Ectodermal cell (in vitro differentiated cells): ENCODE measurements at regions not wholly inside any gene's neighbourhood (a gene's known extent, or its start where the extent isn't known, plus 50 kb on each side); places are given as distances from the start of the nearest gene placed in this dataset.

Experiments
- H3K27ac ChIP-seq: 2 replicates; pipeline ENCODE4 v1.7.0; 2013; ENCODE audit warnings: mild to moderate bottlenecking, low read depth, low read length; ENCODE audit not compliant: insufficient read depth, poor library complexity, severe bottlenecking
- H3K27me3 ChIP-seq: 2 replicates; pipeline ENCODE4 v1.7.0; 2013; ENCODE audit warnings: mild to moderate bottlenecking, low read length; ENCODE audit not compliant: insufficient read depth, control insufficient read depth, poor library complexity, severe bottlenecking
- H3K36me3 ChIP-seq: one replicate; pipeline ENCODE4 v1.7.0; 2013; ENCODE audit warnings: low read length; ENCODE audit not compliant: control insufficient read depth, insufficient read depth
- H3K4me1 ChIP-seq: one replicate; pipeline ENCODE4 v1.7.0; 2013; ENCODE audit warnings: low read length; ENCODE audit not compliant: control insufficient read depth, insufficient read depth
- H3K4me3 ChIP-seq: 2 replicates; pipeline ENCODE4 v1.7.0; 2013; ENCODE audit warnings: low read depth, low read length, control low read depth; ENCODE audit not compliant: insufficient read depth
- H3K9me3 ChIP-seq: 2 replicates; pipeline ENCODE4 v1.7.0; 2013; ENCODE audit warnings: mild to moderate bottlenecking, low read length, moderate library complexity; ENCODE audit not compliant: control insufficient read depth
- WGBS, 2 experiments: methylation state at CpG; one replicate each; pipeline ENCODE4 v1.1.7; 2013; ENCODE audit warnings: missing lambda C conversion rate in 2 of 2; 5-methylcytosine and 5-hydroxymethylcytosine counted together

DNA sequence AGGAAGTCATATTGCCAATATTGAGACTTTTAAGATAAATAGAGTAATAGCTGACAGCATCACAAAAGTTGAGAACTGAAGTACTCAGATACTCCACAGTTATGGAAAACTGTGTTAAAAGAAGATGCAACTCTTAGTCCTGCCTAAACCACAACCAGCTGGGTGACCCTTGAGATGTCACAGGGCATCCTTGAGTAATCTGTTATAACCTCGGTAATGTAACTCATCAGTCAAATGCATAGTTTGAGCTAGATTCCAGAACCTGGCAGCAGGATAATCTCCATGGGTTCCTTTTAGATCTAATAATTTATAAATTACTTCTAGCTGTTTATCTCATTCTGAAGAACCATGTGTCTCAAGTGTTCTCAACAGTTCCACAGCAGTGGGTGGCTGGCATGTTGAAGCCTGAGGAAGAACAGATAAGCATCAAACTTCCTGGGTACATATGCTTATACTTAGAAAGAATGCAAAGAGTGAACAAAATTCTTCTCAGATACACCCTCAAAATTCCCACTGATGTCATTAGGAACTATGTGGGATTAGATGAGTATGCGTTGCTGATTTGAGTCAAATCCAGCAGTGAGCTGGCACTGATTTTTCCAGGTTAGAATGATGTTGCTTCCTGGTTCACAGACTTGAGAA is 304.1 kb upstream of the ERBB4 start:
- 97 to 100% methylated on average over 2 of the region's 2 CpGs for WGBS, 2 experiments
- Histone ChIP-seq H3K27ac (no peak overlapping the region), H3K9me3 (no peaks in the 10 kb centered on the region), H3K4me3 (no peak overlapping the region), H3K27me3 (no peaks in the 10 kb centered on the region), H3K36me3 (no peaks in the 10 kb centered on the region), H3K4me1 (no peaks in the 10 kb centered on the region)

DNA sequence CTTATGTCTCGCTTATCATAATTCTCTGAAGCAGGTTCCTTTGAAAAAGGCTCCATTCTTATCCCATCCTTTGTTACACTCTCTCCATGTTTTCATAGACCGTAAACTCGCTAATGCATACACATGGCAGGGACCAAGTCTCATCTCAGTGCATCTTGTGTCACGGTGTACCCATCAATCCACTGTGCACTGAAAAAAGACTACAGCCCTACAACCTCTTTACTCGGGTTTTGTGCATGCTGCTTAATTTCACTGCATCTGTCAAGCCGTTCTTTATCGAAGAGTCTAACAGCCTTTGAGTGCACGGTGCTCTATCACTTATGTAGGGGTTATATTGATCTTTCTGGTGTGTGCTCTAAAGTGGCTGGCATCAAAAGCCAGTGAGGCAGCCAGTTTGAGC is 302.9 kb upstream of the ERBB4 start:
- no peak overlapping the region for H3K4me3 ChIP-seq
- H3K27ac ChIP-seq, result no peak overlapping the region
- H3K36me3 ChIP-seq, result no peaks in the 10 kb centered on the region
- WGBS, 2 experiments, result 94 to 96% methylated on average over 8 of the region's 8 CpGs
- no peaks in the 10 kb centered on the region for H3K9me3 ChIP-seq
- H3K27me3 ChIP-seq, result no peaks in the 10 kb centered on the region
- no peaks in the 10 kb centered on the region for H3K4me1 ChIP-seq

DNA sequence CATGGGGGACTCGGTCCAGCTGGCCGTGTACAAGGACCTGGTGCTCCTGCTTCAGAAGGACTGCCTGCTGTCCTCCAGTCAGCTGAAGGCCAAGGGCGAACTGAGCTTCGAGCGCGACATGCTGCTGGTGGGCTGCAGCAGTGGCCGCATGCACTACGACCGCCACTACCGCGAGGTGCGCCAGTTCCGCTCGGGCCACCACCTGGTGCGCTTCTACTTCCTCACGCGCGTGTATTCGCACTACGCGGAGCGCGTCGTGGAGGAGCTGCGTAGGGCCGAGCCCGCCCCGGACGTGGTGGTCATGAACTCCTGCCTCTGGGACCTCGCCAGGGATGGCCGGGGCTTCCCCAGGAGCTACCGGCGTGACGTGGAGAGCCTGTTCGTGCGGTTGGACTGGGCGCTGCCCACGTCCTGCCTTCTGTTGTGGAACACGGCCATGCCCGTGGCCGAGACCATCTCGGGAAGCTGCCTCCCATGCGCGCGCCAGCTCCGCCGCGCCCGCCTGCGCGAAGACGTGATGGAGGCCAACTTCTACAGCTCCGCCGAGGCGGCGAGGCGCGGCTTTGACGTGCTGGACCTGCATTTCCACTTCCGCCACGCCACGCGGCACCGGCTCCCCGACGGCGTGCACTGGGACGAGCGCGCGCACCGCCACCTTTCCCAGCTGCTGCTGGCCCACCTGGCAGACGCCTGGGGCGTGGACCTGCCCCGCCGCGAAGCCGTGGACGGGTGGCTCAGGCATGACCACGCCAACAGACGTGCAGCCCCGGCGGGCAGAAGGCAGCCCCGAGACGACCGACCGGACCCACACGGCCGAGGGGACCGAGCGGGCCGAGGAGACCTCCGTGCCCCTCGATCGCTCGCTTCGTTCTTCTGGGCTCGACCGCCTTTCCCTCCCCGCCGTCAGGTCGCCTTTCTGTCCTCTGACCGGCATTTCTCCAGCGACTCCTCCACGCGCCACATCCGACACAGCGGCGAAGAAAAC is 293.9 kb upstream of the ERBB4 start:
- Histone ChIP-seq H3K27me3 (no peaks in the 10 kb centered on the region), H3K4me3 (no peak overlapping the region), H3K9me3 (no peaks in the 10 kb centered on the region), H3K36me3 (no peaks in the 10 kb centered on the region), H3K4me1 (no peaks in the 10 kb centered on the region), H3K27ac (no peak overlapping the region)
- 96 to 97% methylated on average over 109 of the region's 109 CpGs for WGBS, 2 experiments

DNA sequence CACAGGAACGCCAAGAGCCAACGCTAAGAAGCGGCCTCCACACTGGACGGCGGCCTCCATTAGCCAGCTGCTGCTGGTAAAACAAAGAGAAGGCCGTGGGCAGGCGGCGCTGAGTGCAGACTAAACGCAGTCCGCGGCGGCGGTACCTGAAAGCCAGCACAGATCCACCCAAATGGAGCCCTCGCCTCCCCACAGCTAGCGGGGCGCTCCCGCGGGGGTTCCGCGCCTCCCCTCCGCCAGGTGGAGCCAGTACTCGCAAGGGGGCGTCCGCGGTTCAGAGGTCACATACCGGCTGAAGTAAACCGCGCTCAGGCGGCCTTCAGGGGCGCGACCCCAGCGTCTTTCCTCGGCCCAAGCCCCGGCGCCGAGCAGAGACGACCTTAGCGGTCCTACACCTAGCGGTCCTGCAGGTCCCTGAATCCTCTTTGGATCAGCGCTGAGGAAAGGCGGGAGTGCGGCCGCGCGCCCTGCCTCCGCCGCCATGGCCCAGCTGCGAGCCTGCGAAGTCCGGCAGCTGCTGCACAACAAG is 293.1 kb upstream of the ERBB4 start:
- Histone ChIP-seq H3K36me3 (no peaks in the 10 kb centered on the region), H3K9me3 (no peaks in the 10 kb centered on the region), H3K4me1 (no peaks in the 10 kb centered on the region), H3K27me3 (no peaks in the 10 kb centered on the region), H3K27ac (no peak overlapping the region), H3K4me3 (no peak overlapping the region)
- 96 to 97% methylated on average over 50 of the region's 50 CpGs for WGBS, 2 experiments

DNA sequence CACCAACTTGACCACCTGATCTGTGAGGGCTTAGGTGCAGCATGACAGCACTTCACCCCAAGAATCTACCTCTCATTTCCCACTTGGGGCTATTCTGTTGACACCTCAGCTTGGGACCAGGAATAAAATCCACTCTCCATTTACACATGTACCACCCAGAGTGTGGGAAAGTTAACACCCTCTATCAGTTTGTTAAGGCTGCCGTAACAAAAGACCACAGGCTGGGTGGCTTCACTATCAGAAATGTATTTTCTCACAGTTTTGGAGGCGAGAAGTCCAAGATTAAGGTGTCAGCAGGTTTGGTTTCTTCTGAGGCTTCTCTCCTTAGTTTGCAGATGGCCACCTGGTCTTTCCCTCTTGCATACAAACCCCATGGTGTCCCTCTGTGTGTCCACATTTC is 277.7 kb upstream of the ERBB4 start:
- H3K9me3 ChIP-seq, result no peaks in the 10 kb centered on the region
- H3K27me3 ChIP-seq, result no peaks in the 10 kb centered on the region
- no peaks in the 10 kb centered on the region for H3K36me3 ChIP-seq
- H3K27ac ChIP-seq, result no peak overlapping the region
- 91 to 93% methylated on average over 2 of the region's 2 CpGs for WGBS, 2 experiments
- H3K4me1 ChIP-seq, result no peaks in the 10 kb centered on the region
- H3K4me3 ChIP-seq, result no peak overlapping the region

DNA sequence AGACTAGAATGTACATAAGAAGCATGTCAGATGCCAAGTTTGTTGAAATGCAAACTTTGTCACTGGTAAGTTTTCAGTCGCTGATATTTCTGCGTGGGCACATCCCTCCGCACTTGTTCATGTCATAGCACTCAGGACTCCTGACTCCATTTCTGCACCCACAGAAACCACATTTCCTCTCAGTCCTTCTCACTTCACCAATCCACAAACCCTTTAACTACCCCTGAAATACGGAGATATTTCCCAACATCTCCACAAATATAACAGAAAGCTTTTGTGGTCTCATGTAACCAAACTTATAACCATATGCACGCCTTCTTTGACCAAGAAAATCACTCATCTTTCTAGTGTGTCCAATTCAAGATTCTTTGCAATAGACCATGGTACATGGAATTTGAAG is 276.9 kb upstream of the ERBB4 start:
- Histone ChIP-seq H3K4me1 (no peaks in the 10 kb centered on the region), H3K4me3 (no peak overlapping the region), H3K9me3 (no peaks in the 10 kb centered on the region), H3K27me3 (no peaks in the 10 kb centered on the region), H3K36me3 (no peaks in the 10 kb centered on the region), H3K27ac (no peak overlapping the region)
- 94 to 95% methylated on average over 5 of the region's 5 CpGs for WGBS, 2 experiments

DNA sequence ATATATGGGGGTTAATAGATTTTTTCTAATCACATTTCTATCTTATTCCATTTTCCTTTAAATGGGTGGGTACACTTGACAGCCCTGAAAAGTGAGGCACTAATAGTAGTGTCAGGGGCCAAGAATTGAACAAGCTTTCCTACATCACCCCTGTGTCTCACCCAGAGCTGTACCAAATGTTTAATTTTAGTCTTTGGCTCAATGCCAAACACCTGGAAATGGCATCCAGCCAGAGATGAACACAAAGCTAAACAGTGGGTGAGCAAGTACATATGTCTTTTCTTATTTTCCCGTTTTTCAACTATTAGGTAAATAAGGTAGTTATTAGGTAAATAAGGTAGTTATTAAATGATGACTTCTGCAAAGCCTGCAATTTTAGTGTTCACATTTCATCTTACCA is 276.3 kb upstream of the ERBB4 start:
- no peaks in the 10 kb centered on the region for H3K36me3 ChIP-seq
- H3K27me3 ChIP-seq, result no peaks in the 10 kb centered on the region
- H3K4me3 ChIP-seq, result no peak overlapping the region
- no peaks in the 10 kb centered on the region for H3K4me1 ChIP-seq
- no peaks in the 10 kb centered on the region for H3K9me3 ChIP-seq
- no peak overlapping the region for H3K27ac ChIP-seq
- WGBS, 2 experiments, result 71% methylated on average over 1 of the region's 1 CpG; no CpG with 5 or more reads in 1 of the 2 experiments

DNA sequence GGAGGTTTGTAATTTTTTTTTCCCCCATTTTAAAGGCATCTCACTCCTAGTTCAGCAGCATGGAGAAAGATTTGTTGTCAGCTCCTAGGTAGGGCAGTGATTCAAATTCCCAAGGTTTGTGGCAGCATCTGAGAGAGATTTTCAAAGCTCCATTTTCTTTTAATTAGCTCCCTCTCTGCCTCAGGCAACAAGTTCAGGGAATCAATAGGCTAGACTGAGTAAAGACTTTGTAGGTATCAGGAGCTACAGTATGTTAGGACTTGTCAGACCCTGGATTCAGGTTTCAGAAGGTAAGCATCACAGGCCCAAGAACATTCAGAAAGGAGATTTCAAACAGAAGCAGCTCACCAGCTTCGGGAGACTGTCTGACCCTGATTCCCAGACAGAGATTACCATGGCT is 273.3 kb upstream of the ERBB4 start:
- H3K27me3 ChIP-seq, result no peaks in the 10 kb centered on the region
- H3K36me3 ChIP-seq, result no peaks in the 10 kb centered on the region
- no peaks in the 10 kb centered on the region for H3K4me1 ChIP-seq
- no peak overlapping the region for H3K27ac ChIP-seq
- no peak overlapping the region for H3K4me3 ChIP-seq
- no peaks in the 10 kb centered on the region for H3K9me3 ChIP-seq
- 84 to 91% methylated on average over 1 of the region's 1 CpG for WGBS, 2 experiments

DNA sequence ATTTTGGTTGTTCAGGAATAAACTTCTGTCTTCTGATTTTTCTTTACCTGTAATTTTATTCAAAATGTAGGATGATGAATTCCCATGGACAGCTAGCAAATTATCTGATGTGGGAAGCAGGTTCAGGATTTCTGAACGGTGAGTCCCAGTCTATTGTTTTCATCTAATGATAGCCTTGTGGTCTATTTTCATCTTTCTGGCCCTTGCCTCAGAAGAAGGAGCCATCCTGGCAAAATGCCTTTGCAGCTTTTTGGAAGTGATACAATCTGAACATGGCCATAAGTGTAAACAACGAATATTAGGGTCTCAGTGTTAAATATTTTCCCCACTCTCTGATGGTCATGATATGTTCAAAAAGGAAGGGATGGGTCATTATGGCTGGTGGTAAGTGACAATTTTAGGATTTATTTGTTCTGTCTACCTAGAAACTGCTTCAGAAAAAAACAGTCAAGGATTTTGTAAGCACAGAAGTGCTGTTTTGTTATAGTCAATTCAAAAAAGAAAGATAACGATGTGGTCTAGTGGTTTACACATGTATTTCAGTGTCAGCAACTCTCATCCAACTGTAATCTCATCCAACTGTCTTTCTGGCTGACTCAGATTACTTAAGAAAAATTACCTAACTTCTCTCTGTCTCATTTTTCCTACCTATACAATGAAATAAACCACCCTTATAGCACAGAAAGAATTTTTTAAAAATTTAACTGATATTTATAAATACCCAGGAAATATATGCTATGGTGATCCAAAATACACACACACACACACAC is 272.6 kb upstream of the ERBB4 start:
- no peaks in the 10 kb centered on the region for H3K27me3 ChIP-seq
- H3K27ac ChIP-seq, result no peak overlapping the region
- WGBS, 2 experiments, result 91 to 95% methylated on average over 3 of the region's 3 CpGs
- no peak overlapping the region for H3K4me3 ChIP-seq
- H3K4me1 ChIP-seq, result no peaks in the 10 kb centered on the region
- H3K36me3 ChIP-seq, result no peaks in the 10 kb centered on the region
- no peaks in the 10 kb centered on the region for H3K9me3 ChIP-seq
